ENCODE measurements at regions not wholly inside any gene's neighbourhood (a gene's known extent, or its start where the extent isn't known, plus 50 kb on each side); places are given as distances from the start of the nearest gene placed in this dataset.

DNA sequence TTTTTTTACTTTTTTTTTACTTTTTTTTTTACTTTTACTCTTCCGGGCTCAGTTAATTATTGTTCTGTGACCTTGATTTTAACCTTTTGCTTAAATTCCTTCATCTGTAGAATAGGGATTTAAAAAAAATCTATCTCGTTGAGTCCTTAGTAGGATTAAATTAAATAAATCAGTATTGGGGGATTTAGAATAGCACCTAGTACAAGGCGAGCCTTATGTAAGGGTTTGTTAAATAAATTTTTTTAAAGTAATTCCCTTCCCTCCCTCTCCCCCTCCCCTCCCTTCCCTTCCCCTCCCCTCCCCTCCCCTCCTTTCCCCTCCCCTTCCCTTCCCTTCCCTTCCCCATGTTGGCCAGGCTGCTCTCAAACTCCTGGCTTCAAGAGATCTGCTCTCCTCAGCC is 287.2 kb upstream of the KCNH8 start:
- no peak for TF ChIP-seq CTCF (IDR thresholded peaks at IDR 0.05)
- TF ChIP-seq POLR2A (IDR thresholded peaks at IDR 0.05) = no peak

Data from right lobe of liver (tissue), 4 donors.